ENCODE measurements at regions not wholly inside any gene's neighbourhood (a gene's known extent, or its start where the extent isn't known, plus 50 kb on each side); places are given as distances from the start of the nearest gene placed in this dataset.
"Not testable (repeated sequence)": the region's sequence is repeated elsewhere in the genome, so short reads cannot be mapped to it uniquely, and the experiment has no call there.

DNA sequence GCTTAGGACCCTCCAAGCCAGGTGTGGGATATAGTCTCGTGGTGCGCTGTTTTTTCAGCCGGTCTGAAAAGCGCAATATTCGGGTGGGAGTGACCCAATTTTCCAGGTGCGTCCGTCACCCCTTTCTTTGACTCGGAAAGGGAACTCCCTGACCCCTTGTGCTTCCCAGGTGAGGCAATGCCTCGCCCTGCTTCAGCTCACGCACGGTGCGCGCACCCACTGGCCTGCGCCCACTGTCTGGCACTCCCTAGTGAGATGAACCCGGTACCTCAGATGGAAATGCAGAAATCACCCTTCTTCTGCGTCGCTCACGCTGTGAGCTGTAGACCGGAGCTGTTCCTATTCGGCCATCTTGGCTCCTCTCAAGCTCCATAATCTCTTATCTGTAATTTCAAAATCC, 408.0 kb downstream of the FAM72C start:
- TF ChIP-seq, protein P1, sequence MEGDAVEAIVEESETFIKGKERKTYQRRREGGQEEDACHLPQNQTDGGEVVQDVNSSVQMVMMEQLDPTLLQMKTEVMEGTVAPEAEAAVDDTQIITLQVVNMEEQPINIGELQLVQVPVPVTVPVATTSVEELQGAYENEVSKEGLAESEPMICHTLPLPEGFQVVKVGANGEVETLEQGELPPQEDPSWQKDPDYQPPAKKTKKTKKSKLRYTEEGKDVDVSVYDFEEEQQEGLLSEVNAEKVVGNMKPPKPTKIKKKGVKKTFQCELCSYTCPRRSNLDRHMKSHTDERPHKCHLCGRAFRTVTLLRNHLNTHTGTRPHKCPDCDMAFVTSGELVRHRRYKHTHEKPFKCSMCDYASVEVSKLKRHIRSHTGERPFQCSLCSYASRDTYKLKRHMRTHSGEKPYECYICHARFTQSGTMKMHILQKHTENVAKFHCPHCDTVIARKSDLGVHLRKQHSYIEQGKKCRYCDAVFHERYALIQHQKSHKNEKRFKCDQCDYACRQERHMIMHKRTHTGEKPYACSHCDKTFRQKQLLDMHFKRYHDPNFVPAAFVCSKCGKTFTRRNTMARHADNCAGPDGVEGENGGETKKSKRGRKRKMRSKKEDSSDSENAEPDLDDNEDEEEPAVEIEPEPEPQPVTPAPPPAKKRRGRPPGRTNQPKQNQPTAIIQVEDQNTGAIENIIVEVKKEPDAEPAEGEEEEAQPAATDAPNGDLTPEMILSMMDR (conservative IDR thresholded peaks at IDR 0.05), result not testable (repeated sequence)
- not testable (repeated sequence) for TF ChIP-seq ZFX (IDR thresholded peaks at IDR 0.05)
